Testis (tissue), 2 donors: ENCODE measurements at regions not wholly inside any gene's neighbourhood (a gene's known extent, or its start where the extent isn't known, plus 50 kb on each side); places are given as distances from the start of the nearest gene placed in this dataset.

Experiments used
- POLR2A ChIP-seq: fragments of 450-650 bp; IDR thresholded peaks from one replicate; pipeline ENCODE4 v1.6.1; 2017; ENCODE audit warnings: antibody characterized with exemption, mild to moderate bottlenecking, moderate library complexity
- TF ChIP-seq, protein P1 (sequence below), 3 experiments: fragments of 450-650 bp in 2 of 3; fragments of 200-600 bp in 1 of 3; sonication (generic) in 1 of 3; IDR thresholded peaks; one replicate each; pipeline ENCODE4 v1.5.1; 2016 to 2019; ENCODE audit warnings: antibody characterized with exemption in 3 of 3, mild to moderate bottlenecking in 2 of 3, moderate library complexity in 1 of 3

DNA sequence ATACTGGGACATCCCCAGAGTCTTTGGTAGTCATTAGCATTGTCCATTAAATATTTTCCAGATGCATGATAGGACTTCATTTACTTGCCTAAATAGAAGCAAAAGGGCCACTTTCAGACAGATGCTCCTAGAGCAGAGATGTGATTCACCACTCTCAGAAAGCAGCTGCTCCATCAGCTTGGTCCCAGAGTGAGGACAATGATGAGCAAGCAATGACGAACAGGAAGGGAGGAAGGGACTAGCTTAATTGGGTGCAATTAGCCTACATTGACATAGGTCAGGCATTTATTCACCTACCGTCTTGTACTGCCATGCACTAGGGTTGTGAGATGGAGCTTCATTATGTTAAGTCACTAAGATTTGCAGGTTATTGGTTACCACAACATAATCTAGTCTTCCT lies 85.1 kb upstream of the PLXNA2 start:
- TF ChIP-seq, protein P1, sequence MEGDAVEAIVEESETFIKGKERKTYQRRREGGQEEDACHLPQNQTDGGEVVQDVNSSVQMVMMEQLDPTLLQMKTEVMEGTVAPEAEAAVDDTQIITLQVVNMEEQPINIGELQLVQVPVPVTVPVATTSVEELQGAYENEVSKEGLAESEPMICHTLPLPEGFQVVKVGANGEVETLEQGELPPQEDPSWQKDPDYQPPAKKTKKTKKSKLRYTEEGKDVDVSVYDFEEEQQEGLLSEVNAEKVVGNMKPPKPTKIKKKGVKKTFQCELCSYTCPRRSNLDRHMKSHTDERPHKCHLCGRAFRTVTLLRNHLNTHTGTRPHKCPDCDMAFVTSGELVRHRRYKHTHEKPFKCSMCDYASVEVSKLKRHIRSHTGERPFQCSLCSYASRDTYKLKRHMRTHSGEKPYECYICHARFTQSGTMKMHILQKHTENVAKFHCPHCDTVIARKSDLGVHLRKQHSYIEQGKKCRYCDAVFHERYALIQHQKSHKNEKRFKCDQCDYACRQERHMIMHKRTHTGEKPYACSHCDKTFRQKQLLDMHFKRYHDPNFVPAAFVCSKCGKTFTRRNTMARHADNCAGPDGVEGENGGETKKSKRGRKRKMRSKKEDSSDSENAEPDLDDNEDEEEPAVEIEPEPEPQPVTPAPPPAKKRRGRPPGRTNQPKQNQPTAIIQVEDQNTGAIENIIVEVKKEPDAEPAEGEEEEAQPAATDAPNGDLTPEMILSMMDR (IDR thresholded peaks at IDR 0.05): no peak
- TF ChIP-seq POLR2A: no peak
